ENCODE measurements at regions not wholly inside any gene's neighbourhood (a gene's known extent, or its start where the extent isn't known, plus 50 kb on each side); places are given as distances from the start of the nearest gene placed in this dataset.
"Not testable (repeated sequence)": the region's sequence is repeated elsewhere in the genome, so short reads cannot be mapped to it uniquely, and the experiment has no call there.

GRCh38 chr12:24625103-24625502 lies 323.8 kb downstream of the BCAT1 start:
- DNase-seq = no peak
- no peaks in the 10 kb centered on the region for H3K4me1 Mint-ChIP-seq (ENCODE audit: low read depth, unreplicated experiment)
- no peaks in the 10 kb centered on the region for H3K36me3 Mint-ChIP-seq (ENCODE audit: insufficient read depth, unreplicated experiment)
- H3K9me3 Mint-ChIP-seq (ENCODE audit: low read depth, unreplicated experiment) = peaks cover 7% of the 10 kb centered on the region
- no peak for TF ChIP-seq CTCF (IDR thresholded peaks at IDR 0.05; ENCODE audit: unreplicated experiment)
- H3K4me3 Mint-ChIP-seq (ENCODE audit: low read depth, unreplicated experiment) = no peak overlapping the region
- peaks cover 12% of the 10 kb centered on the region for H3K27me3 Mint-ChIP-seq (ENCODE audit: unreplicated experiment)
- intact Hi-C loops (cut with micrococcal nuclease; ENCODE audit: unreplicated experiment) = no loop called here
- BruUV-seq (replicated peaks) = no TSS peak
- no peak overlapping the region for H3K27ac Mint-ChIP-seq (ENCODE audit: unreplicated experiment)
- CTCF ChIA-PET = no interaction called here

- BruUV-seq (replicated peaks); H3K9me3 Mint-ChIP-seq (ENCODE audit: low read depth, unreplicated experiment); H3K4me1 Mint-ChIP-seq (ENCODE audit: low read depth, unreplicated experiment); DNase-seq; H3K4me3 Mint-ChIP-seq (ENCODE audit: low read depth, unreplicated experiment); intact Hi-C loops (cut with micrococcal nuclease; ENCODE audit: unreplicated experiment); H3K27ac Mint-ChIP-seq (ENCODE audit: unreplicated experiment); H3K36me3 Mint-ChIP-seq (ENCODE audit: insufficient read depth, unreplicated experiment); CTCF ChIA-PET: not testable (repeated sequence)
- H3K27me3 Mint-ChIP-seq (ENCODE audit: unreplicated experiment) = peaks cover 12% of the 10 kb centered on the region
Observed at GRCh38 chr12:24619954-24620353, 328.9 kb downstream of the BCAT1 start.

GRCh38 chr12:24617471-24617870 lies 331.4 kb downstream of the BCAT1 start:
- no peak overlapping the region for H3K4me3 Mint-ChIP-seq (ENCODE audit: low read depth, unreplicated experiment)
- no peak for DNase-seq
- H3K27me3 Mint-ChIP-seq (ENCODE audit: unreplicated experiment) = no peaks in the 10 kb centered on the region
- intact Hi-C loops (cut with micrococcal nuclease; ENCODE audit: unreplicated experiment) = no loop called here
- H3K27ac Mint-ChIP-seq (ENCODE audit: unreplicated experiment) = no peak overlapping the region
- no peaks in the 10 kb centered on the region for H3K36me3 Mint-ChIP-seq (ENCODE audit: insufficient read depth, unreplicated experiment)
- no TSS peak for BruUV-seq (replicated peaks)
- TF ChIP-seq CTCF (IDR thresholded peaks at IDR 0.05; ENCODE audit: unreplicated experiment) = no peak
- no peaks in the 10 kb centered on the region for H3K9me3 Mint-ChIP-seq (ENCODE audit: low read depth, unreplicated experiment)
- no peaks in the 10 kb centered on the region for H3K4me1 Mint-ChIP-seq (ENCODE audit: low read depth, unreplicated experiment)
- CTCF ChIA-PET = no interaction called here

- TF ChIP-seq CTCF (IDR thresholded peaks at IDR 0.05; ENCODE audit: unreplicated experiment) = no peak
- Mint-ChIP-seq H3K27me3 (ENCODE audit: unreplicated experiment) (no peaks in the 10 kb centered on the region), H3K36me3 (ENCODE audit: insufficient read depth, unreplicated experiment) (no peaks in the 10 kb centered on the region), H3K27ac (ENCODE audit: unreplicated experiment) (no peak overlapping the region), H3K9me3 (ENCODE audit: low read depth, unreplicated experiment) (no peaks in the 10 kb centered on the region), H3K4me1 (ENCODE audit: low read depth, unreplicated experiment) (no peaks in the 10 kb centered on the region), H3K4me3 (ENCODE audit: low read depth, unreplicated experiment) (no peak overlapping the region)
- CTCF ChIA-PET = no interaction called here
- BruUV-seq (replicated peaks) = no TSS peak
- intact Hi-C loops (cut with micrococcal nuclease; ENCODE audit: unreplicated experiment) = no loop called here
- no peak for DNase-seq
Observed at GRCh38 chr12:24615967-24616411, 332.9 kb downstream of the BCAT1 start.

GRCh38 chr12:24608637-24609285 lies 340.1 kb downstream of the BCAT1 start:
- H3K36me3 Mint-ChIP-seq (ENCODE audit: insufficient read depth, unreplicated experiment) = no peaks in the 10 kb centered on the region
- H3K27ac Mint-ChIP-seq (ENCODE audit: unreplicated experiment) = no peak overlapping the region
- CTCF ChIA-PET = no interaction called here
- no peak for DNase-seq
- no peak for TF ChIP-seq CTCF (IDR thresholded peaks at IDR 0.05; ENCODE audit: unreplicated experiment)
- H3K27me3 Mint-ChIP-seq (ENCODE audit: unreplicated experiment) = no peaks in the 10 kb centered on the region
- H3K9me3 Mint-ChIP-seq (ENCODE audit: low read depth, unreplicated experiment) = peaks cover 6% of the 10 kb centered on the region
- H3K4me1 Mint-ChIP-seq (ENCODE audit: low read depth, unreplicated experiment) = no peaks in the 10 kb centered on the region
- intact Hi-C loops (cut with micrococcal nuclease; ENCODE audit: unreplicated experiment) = no loop called here
- BruUV-seq (replicated peaks) = no TSS peak
- H3K4me3 Mint-ChIP-seq (ENCODE audit: low read depth, unreplicated experiment) = no peak overlapping the region

Data from Calu3 (cell line).